MG63 (cell line): ENCODE measurements at regions not wholly inside any gene's neighbourhood (a gene's known extent, or its start where the extent isn't known, plus 50 kb on each side); places are given as distances from the start of the nearest gene placed in this dataset.

Source experiments
- DNase-seq: peaks from one replicate; pipeline ENCODE4 v3.0.0-alpha.2; 2020
- H3K27me3 ChIP-seq: fragments of 250-450 bp; sonication (Bioruptor Pico); 2 replicates; pipeline ENCODE4 v1.5.1; 2020; ENCODE audit warnings: mild to moderate bottlenecking, moderate library complexity
- H3K36me3 ChIP-seq: fragments of 250-450 bp; sonication (Bioruptor Pico); 2 replicates; pipeline ENCODE4 v1.5.1; 2020; ENCODE audit warnings: mild to moderate bottlenecking, moderate library complexity
- H3K4me3 ChIP-seq: fragments of 250-450 bp; sonication (Bioruptor Pico); 2 replicates; pipeline ENCODE4 v1.5.1; 2020; ENCODE audit warnings: mild to moderate bottlenecking, moderate library complexity
- H3K9me3 ChIP-seq: fragments of 250-450 bp; sonication (Bioruptor Pico); 2 replicates; pipeline ENCODE4 v1.5.1; 2020; ENCODE audit warnings: mild to moderate bottlenecking, moderate library complexity

DNA sequence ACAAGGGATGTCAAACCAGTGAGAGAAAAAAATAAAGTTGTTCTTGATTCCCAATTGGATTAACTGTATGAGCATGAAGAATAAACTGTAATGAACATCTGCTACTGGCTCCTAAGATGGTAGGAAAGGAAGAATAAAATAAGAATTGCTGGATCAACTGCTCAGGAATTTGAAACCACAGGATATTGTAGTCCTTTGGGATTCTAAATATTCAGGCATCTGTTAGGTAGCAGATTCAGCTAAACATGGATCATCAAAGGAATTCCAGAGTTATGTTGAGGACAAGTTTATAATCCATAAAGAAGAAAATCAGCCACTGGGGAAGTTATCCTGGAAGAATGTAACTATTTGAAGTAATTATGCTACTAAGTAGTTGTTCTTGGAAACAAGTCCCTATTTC is 65.8 kb downstream of the ISL1 start:
- Histone ChIP-seq H3K27me3 (no peaks in the 10 kb centered on the region), H3K4me3 (no peak overlapping the region), H3K36me3 (no peaks in the 10 kb centered on the region), H3K9me3 (no peaks in the 10 kb centered on the region)
- no peak for DNase-seq

DNA sequence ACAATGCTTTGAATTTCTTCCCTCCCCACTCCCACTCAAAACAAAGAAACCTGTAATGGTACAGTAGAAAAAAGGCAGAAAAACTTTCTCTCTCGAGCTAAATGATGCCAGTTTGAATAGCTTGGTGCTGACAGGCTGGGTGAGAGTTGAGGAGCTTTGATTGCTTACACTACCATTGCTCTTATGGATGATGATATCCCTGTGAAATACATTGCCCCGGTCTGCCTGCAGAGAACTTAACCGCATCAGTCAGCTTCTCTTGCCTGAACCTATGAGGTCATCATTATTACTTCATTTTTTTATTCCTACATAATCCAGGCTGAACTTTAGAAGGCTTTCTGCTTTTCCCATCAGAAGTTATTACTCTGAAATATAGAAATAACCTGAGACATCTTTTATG is 69.3 kb downstream of the ISL1 start:
- no peak for DNase-seq
- Histone ChIP-seq H3K4me3 (no peak overlapping the region), H3K36me3 (no peaks in the 10 kb centered on the region), H3K9me3 (no peaks in the 10 kb centered on the region), H3K27me3 (no peaks in the 10 kb centered on the region)

DNA sequence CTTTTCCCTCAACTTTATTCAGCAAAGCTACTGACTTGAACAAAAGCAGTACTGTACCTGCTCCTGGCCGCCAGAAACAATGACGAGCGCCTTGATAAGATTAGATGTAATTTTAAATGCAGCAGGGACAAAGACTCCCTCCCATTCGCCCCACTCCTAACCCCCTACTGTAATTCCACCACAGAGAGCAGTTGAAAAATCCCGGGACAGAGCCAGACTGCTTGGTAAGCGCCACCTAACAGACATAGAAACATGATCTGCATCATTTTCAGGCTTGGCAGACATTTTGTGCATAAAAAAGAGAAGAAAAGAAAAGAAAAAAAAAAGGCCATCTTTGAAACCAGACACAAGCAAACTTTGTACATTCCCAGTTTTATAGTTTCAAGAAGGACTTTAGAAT is 81.9 kb downstream of the ISL1 start:
- DNase-seq, result no peak
- Histone ChIP-seq H3K4me3 (no peak overlapping the region), H3K9me3 (no peaks in the 10 kb centered on the region), H3K36me3 (no peaks in the 10 kb centered on the region), H3K27me3 (no peaks in the 10 kb centered on the region)

DNA sequence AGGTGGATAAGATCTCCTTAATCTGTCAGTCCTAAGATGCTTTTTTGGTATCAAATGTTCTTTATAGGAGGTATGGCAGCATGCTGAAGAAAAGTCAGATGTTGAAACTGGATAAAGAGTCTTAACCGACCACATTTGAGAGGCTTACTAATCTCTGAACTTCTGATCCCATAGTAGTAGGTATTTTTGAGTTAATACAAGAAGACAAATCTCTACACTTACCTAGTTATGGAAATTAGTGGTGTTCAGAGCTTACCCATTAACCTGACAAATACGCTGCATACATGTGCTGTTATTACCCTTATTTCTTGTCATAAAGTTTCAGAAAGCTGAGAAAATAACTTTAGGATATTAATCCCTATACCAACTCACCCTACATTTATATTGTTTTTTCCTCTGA is 83.0 kb downstream of the ISL1 start:
- no peak for DNase-seq
- H3K27me3 ChIP-seq, result no peaks in the 10 kb centered on the region
- no peak overlapping the region for H3K4me3 ChIP-seq
- H3K36me3 ChIP-seq, result no peaks in the 10 kb centered on the region
- no peaks in the 10 kb centered on the region for H3K9me3 ChIP-seq

DNA sequence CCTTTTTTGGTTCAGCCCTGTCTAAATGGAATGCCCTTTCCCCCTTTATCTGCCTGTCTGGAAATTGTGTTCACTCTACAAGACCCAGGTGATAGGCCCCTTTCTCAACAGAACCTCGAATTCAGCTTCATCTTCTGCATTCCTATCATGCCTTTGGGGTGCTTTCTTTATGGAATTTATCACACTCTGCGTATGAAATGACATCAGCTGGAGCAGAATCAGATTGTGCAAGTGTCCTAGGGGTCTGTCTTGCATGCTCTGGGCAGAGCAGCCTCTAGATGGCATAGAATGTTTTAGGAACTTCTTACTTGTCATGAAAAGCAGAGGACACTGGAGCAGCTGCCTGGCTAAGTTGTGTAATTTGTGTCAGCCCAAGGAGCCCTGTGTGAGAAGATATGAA is 84.9 kb downstream of the ISL1 start:
- Histone ChIP-seq H3K9me3 (no peaks in the 10 kb centered on the region), H3K36me3 (no peaks in the 10 kb centered on the region), H3K27me3 (no peaks in the 10 kb centered on the region), H3K4me3 (no peak overlapping the region)
- no peak for DNase-seq

DNA sequence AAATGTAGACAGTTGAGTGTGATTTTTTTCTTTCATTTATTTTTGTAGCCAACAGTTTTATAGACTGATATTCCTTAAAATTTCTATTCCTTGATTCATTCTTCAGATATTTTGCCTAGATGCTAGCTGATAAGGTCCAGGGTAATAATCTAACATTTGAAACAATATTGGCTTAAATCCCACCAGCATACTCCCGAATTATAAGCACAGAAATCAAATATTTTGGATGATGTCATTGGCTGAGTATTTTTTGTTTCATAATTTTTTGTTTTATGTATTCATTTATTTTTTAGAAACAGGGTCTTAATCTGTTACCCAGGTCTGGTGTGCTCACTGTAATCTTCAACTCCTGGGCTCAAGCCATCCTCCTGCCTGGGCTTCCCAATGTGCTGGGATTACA is 88.4 kb downstream of the ISL1 start:
- Histone ChIP-seq H3K9me3 (no peaks in the 10 kb centered on the region), H3K27me3 (no peaks in the 10 kb centered on the region), H3K4me3 (no peak overlapping the region), H3K36me3 (no peaks in the 10 kb centered on the region)
- DNase-seq, result no peak

DNA sequence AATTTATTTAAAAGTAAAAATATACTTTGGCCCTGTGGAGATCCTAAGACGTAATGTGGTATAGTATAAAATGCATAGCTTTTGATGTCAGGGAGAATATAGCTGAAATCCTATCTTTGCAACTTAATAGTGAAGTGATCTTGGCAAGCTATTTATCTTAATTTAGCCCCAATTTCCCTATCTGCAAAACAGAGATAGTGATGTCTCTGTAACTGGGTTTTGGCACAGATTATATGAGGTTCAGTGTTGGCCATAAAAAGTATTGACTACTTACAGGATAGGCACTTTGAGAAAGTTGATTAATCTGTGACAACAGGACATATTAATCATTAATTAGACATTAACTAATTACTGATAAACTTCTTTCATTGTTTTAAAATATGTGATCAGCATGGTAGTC is 89.2 kb downstream of the ISL1 start:
- Histone ChIP-seq H3K36me3 (no peaks in the 10 kb centered on the region), H3K4me3 (no peak overlapping the region), H3K27me3 (no peaks in the 10 kb centered on the region), H3K9me3 (no peaks in the 10 kb centered on the region)
- DNase-seq, result no peak

DNA sequence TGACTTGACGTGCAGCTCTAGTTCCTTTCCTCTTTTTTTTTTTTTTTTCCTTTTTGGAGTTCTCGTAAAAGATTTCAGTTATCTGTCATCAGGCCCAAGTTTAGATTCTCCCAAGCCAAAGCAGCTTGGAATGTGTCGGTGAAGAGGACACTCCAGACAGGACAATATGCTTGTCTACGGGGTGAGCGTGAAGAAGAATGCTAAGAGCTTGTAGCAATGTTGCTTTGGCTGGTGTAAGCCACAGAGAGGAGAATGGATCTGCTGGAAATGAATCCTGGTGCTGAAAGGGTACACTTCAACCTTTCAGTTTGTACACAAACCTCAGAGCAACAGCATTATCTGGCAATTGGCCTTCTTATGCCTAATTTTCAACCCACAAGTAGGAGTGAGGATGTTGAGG is 92.4 kb downstream of the ISL1 start:
- Histone ChIP-seq H3K27me3 (no peaks in the 10 kb centered on the region), H3K36me3 (no peaks in the 10 kb centered on the region), H3K4me3 (no peak overlapping the region), H3K9me3 (no peaks in the 10 kb centered on the region)
- DNase-seq, result no peak

DNA sequence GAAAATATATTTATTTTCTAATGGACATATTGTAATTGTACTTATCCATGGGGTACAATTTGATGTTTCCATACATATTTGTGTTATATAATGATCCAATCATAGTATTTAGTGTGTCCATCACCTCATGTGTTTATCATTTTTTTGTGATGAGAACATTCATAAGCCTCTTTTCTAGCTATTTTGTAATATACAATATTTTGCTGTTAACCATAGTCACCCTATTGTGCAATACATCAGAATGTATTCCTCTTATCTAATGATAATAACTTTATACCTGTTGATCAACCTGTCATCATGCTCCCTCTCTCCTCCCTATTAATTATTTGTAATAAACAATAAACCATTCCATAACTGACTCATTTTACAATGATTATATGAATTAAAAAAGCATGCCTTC is 93.2 kb downstream of the ISL1 start:
- DNase-seq, result no peak
- Histone ChIP-seq H3K4me3 (no peak overlapping the region), H3K27me3 (no peaks in the 10 kb centered on the region), H3K9me3 (no peaks in the 10 kb centered on the region), H3K36me3 (no peaks in the 10 kb centered on the region)

DNA sequence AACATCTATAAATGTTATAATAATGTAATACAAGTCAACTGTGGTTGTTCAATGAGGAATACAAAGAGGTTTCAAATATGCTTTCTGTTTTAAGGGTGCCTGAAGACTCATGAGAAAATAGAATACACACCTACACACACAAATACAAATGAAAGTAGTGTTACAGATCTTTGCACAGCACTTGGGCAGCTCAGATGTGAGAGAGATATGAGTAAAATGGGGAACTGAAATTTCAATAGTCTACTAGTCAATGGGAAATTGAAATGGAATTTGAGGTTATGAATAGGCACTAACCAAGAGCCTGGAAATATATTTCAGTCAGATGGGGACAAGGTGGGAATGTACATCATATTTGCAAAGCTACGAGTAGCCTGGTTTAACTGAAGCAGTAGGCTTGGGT is 96.6 kb downstream of the ISL1 start:
- H3K4me3 ChIP-seq, result no peak overlapping the region
- H3K36me3 ChIP-seq, result no peaks in the 10 kb centered on the region
- H3K9me3 ChIP-seq, result no peaks in the 10 kb centered on the region
- no peaks in the 10 kb centered on the region for H3K27me3 ChIP-seq
- no peak for DNase-seq

DNA sequence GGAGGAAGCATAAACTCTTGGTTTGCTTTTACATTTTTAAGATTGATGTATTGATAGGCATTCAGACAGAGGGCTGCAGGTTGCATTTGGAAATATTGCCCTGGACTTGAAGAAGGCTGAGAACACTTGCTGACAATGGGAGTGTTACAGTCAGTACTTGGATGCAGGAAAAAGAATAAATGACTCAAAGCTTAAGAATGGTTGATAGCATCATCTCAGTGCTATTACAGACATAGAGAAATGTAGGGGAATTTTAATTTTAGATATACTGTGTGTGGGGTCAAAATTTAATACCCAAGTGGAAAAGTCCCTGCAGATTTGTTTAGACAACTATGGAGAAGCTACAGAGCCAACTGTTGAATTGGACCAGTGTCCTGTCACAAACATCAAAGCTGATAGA is 101.1 kb downstream of the ISL1 start:
- H3K9me3 ChIP-seq, result no peaks in the 10 kb centered on the region
- no peak for DNase-seq
- no peaks in the 10 kb centered on the region for H3K36me3 ChIP-seq
- H3K4me3 ChIP-seq, result no peak overlapping the region
- H3K27me3 ChIP-seq, result no peaks in the 10 kb centered on the region

GRCh38 chr5:51486158-51486557 is 102.9 kb downstream of the ISL1 start:
- Histone ChIP-seq H3K4me3 (no peak overlapping the region), H3K27me3 (no peaks in the 10 kb centered on the region), H3K36me3 (no peaks in the 10 kb centered on the region), H3K9me3 (no peaks in the 10 kb centered on the region)
- DNase-seq, result no peak

DNA sequence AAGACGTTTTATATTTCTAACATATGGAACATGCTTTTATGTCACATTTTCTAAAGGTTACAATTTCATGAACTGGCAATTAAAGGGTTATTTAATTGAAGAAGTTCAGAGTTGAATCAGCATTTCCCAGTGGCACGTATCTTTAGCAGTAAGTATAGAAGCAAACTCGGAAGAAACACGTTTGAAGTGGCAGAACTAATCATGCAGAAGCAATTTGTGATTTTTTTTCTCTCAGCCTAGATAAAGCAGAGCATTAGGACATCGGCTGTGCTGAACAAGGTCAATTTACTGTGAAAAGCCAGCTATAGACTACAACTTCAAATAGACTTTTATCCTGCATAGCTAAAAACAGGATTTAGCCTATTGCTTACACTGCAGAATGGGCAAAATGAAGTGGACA is 104.7 kb downstream of the ISL1 start:
- H3K27me3 ChIP-seq, result no peaks in the 10 kb centered on the region
- DNase-seq, result no peak
- no peak overlapping the region for H3K4me3 ChIP-seq
- no peaks in the 10 kb centered on the region for H3K36me3 ChIP-seq
- no peaks in the 10 kb centered on the region for H3K9me3 ChIP-seq

DNA sequence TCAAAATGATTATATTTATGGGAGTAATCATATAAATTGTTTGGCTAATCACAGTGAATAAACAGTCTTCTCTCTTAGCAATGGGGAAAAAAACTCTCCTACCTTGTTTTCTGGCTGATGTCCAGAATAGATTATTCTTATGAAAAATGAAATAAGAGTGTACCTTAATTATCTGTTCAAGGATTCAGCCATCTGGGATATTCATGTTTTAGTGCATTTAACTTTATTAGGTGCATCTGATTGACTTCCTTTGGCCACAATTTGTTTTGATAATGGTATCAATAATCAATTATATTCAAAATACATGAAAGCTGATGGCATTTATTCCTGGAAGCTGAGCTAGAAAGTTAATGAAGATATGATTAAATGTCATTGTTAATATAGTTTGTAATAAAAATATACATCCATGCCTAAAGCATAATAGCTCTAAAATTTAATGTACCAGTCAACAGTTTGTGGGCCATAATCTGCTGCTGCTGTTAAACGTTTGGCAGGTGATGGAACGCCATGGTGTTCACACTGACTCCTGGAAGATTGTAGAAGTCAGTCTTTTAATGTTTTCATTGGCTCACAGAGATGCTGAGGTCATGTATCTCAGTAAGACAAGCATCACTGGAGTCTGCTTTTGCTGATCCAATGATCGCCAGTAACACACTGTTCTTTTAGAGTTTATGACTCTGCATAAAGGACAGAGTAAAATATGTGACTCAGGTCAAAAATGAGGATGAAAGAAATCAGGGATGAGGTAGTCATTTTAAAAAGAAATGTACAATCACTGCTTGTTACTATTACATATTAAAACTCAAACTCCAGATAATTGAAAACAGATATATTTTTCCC is 105.8 kb downstream of the ISL1 start:
- H3K4me3 ChIP-seq, result no peak overlapping the region
- no peaks in the 10 kb centered on the region for H3K9me3 ChIP-seq
- no peak for DNase-seq
- no peaks in the 10 kb centered on the region for H3K36me3 ChIP-seq
- H3K27me3 ChIP-seq, result no peaks in the 10 kb centered on the region

DNA sequence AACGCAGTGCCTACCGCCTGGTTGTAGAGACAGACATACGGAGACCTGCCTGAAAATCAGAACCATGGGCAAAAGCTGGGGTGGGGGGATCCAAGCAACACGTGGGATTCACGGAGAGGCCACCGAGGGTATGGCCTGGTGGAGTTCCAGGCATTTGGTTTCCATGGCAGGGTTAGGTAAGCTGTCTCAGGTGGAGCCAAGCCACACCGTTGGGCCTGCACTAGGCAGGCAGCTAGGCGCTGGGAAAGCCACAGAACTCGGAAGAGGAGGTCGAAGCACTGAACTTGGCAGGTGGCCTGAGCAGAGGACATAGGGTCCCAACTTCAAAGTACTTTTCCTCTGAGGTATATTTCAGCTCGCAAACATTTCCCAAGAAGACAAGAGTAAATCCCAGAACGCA is 111.6 kb downstream of the ISL1 start:
- H3K36me3 ChIP-seq, result no peaks in the 10 kb centered on the region
- no peak overlapping the region for H3K4me3 ChIP-seq
- DNase-seq, result no peak
- no peaks in the 10 kb centered on the region for H3K9me3 ChIP-seq
- H3K27me3 ChIP-seq, result no peaks in the 10 kb centered on the region

DNA sequence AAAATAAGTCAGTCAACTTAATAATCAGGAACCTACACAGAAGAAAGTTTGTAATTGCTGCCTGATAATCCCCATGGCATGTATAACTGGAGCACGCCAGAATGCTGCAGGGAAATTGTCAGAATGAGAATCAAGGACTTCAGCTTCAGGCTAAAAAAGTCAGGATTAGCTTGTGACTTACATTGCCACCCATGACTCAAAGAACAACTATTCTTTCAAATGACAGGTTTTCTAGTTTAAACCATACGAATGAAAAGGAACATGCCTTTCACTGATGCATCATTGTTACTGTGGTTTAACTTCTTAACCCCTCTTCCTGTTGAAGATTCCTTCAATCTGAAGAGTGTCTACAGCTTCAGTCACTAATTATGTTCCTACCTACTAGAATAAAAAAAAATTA is 112.4 kb downstream of the ISL1 start:
- no peak for DNase-seq
- H3K9me3 ChIP-seq, result no peaks in the 10 kb centered on the region
- H3K4me3 ChIP-seq, result no peak overlapping the region
- no peaks in the 10 kb centered on the region for H3K36me3 ChIP-seq
- no peaks in the 10 kb centered on the region for H3K27me3 ChIP-seq

- Histone ChIP-seq H3K4me3 (no peak overlapping the region), H3K36me3 (no peaks in the 10 kb centered on the region), H3K27me3 (no peaks in the 10 kb centered on the region), H3K9me3 (no peaks in the 10 kb centered on the region)
- DNase-seq, result no peak
Observed at GRCh38 chr5:51517838-51518237, 134.6 kb downstream of the ISL1 start.

GRCh38 chr5:51518607-51519006 is 135.4 kb downstream of the ISL1 start:
- Histone ChIP-seq H3K36me3 (no peaks in the 10 kb centered on the region), H3K27me3 (no peaks in the 10 kb centered on the region), H3K9me3 (no peaks in the 10 kb centered on the region), H3K4me3 (no peak overlapping the region)
- no peak for DNase-seq

DNA sequence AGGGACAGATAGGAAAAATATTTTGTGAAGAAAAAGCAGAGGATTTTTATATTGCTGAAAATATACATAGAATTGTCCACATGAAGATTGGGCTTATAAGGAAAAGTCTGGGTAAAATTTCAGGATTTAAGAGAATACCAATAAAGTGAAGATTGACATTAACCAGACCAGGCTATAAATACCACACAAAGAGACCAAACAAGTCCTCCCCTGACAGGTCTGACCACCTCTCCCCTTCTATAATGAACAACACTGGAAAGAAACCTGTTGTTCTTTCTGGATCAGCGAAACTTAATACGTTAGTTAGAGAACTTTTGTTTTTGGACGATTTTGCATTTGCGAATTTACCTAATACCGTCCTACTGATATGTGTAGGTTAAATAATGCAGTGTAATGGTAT is 138.3 kb downstream of the ISL1 start:
- H3K9me3 ChIP-seq, result no peaks in the 10 kb centered on the region
- H3K4me3 ChIP-seq, result no peak overlapping the region
- DNase-seq, result no peak
- H3K36me3 ChIP-seq, result no peaks in the 10 kb centered on the region
- no peaks in the 10 kb centered on the region for H3K27me3 ChIP-seq
